ENCODE measurements at regions not wholly inside any gene's neighbourhood (a gene's known extent, or its start where the extent isn't known, plus 50 kb on each side); places are given as distances from the start of the nearest gene placed in this dataset.
"Not testable (repeated sequence)": the region's sequence is repeated elsewhere in the genome, so short reads cannot be mapped to it uniquely, and the experiment has no call there.

- DNase-seq (ENCODE audit: low read depth) = no peak
These were observed 714.4 kb upstream of the CDH6 start for GRCh38 chr5:30479104-30479503.

GRCh38 chr5:30475429-30475828, 718.1 kb upstream of the CDH6 start:
- DNase-seq (ENCODE audit: low read depth) = no peak

GRCh38 chr5:30469691-30470090, 723.8 kb upstream of the CDH6 start:
- no peak for DNase-seq (ENCODE audit: low read depth)

GRCh38 chr5:30458681-30459080, 734.8 kb upstream of the CDH6 start:
- no peak for DNase-seq (ENCODE audit: low read depth)

- not testable (repeated sequence) for DNase-seq (ENCODE audit: low read depth)
These were observed 738.0 kb upstream of the CDH6 start for GRCh38 chr5:30455484-30455883.

- DNase-seq (ENCODE audit: low read depth) = no peak
These were observed 740.3 kb upstream of the CDH6 start for GRCh38 chr5:30453168-30453567.

- DNase-seq (ENCODE audit: low read depth) = no peak
These were observed 743.3 kb upstream of the CDH6 start for GRCh38 chr5:30450153-30450552.

GRCh38 chr5:30447431-30447830, 746.1 kb upstream of the CDH6 start:
- DNase-seq (ENCODE audit: low read depth) = no peak

GRCh38 chr5:30446456-30446855, 747.0 kb upstream of the CDH6 start:
- DNase-seq (ENCODE audit: low read depth) = no peak

GRCh38 chr5:30438785-30439184, 754.7 kb upstream of the CDH6 start:
- DNase-seq (ENCODE audit: low read depth) = no peak

- no peak for DNase-seq (ENCODE audit: low read depth)
These were observed 756.8 kb upstream of the CDH6 start for GRCh38 chr5:30436691-30437090.

- not testable (repeated sequence) for DNase-seq (ENCODE audit: low read depth)
These were observed 764.5 kb upstream of the CDH6 start for GRCh38 chr5:30428866-30429407.

GRCh38 chr5:30414078-30414477, 779.4 kb upstream of the CDH6 start:
- no peak for DNase-seq (ENCODE audit: low read depth)

- DNase-seq (ENCODE audit: low read depth) = no peak
These were observed 779.9 kb upstream of the CDH6 start for GRCh38 chr5:30413540-30413939.

GRCh38 chr5:30405821-30406220, 787.7 kb upstream of the CDH6 start:
- peak; percentile 8 for DNase-seq (ENCODE audit: low read depth)

- peak; percentile 40 for DNase-seq (ENCODE audit: low read depth)
These were observed 791.9 kb upstream of the CDH6 start for GRCh38 chr5:30401479-30402058.

GRCh38 chr5:30398423-30398822, 795.1 kb upstream of the CDH6 start:
- DNase-seq (ENCODE audit: low read depth) = no peak

- DNase-seq (ENCODE audit: low read depth) = no peak
These were observed 800.6 kb upstream of the CDH6 start for GRCh38 chr5:30392897-30393296.

- DNase-seq (ENCODE audit: low read depth) = no peak
These were observed 803.4 kb upstream of the CDH6 start for GRCh38 chr5:30390095-30390494.

- DNase-seq (ENCODE audit: low read depth) = no peak
These were observed 805.4 kb upstream of the CDH6 start for GRCh38 chr5:30387974-30388632.

GRCh38 chr5:30385754-30386153, 807.7 kb upstream of the CDH6 start:
- DNase-seq (ENCODE audit: low read depth) = no peak

GRCh38 chr5:30384171-30384570, 809.3 kb upstream of the CDH6 start:
- no peak for DNase-seq (ENCODE audit: low read depth)

- DNase-seq (ENCODE audit: low read depth) = no peak
These were observed 813.3 kb upstream of the CDH6 start for GRCh38 chr5:30380228-30380627.

- no peak for DNase-seq (ENCODE audit: low read depth)
These were observed 816.6 kb upstream of the CDH6 start for GRCh38 chr5:30376848-30377247.
